22Rv1 (cell line): ENCODE measurements at regions not wholly inside any gene's neighbourhood (a gene's known extent, or its start where the extent isn't known, plus 50 kb on each side); places are given as distances from the start of the nearest gene placed in this dataset.
"Not testable (repeated sequence)": the region's sequence is repeated elsewhere in the genome, so short reads cannot be mapped to it uniquely, and the experiment has no call there.

Experiments used
- H3K27ac ChIP-seq: fragments of 450-650 bp; 2 replicates; pipeline ENCODE4 v1.5.1; 2017
- CTCF ChIP-seq: fragments of 450-650 bp; IDR thresholded peaks from 2 replicates; pipeline ENCODE4 v1.5.1; 2017; ENCODE audit warnings: mild to moderate bottlenecking
- ZFX ChIP-seq: fragments of 450-650 bp; IDR thresholded peaks from 2 replicates; pipeline ENCODE4 v1.6.1; 2017; ENCODE audit warnings: antibody characterized with exemption, borderline replicate concordance

- H3K27ac ChIP-seq, result no peak overlapping the region
- TF ChIP-seq ZFX (no peak), CTCF (no peak)
These were observed 347.6 kb downstream of the GADD45G start for GRCh38 chr9:89952401-89952800.

- not testable (repeated sequence) for H3K27ac ChIP-seq
These were observed 348.5 kb downstream of the GADD45G start for GRCh38 chr9:89953263-89953662.

GRCh38 chr9:89953824-89954615 is 349.2 kb downstream of the GADD45G start:
- TF ChIP-seq ZFX (no peak), CTCF (no peak)
- no peak overlapping the region for H3K27ac ChIP-seq

- H3K27ac ChIP-seq, result no peak overlapping the region
These were observed 350.3 kb downstream of the GADD45G start for GRCh38 chr9:89955144-89955543.

GRCh38 chr9:89955626-89956025 is 350.8 kb downstream of the GADD45G start:
- TF ChIP-seq CTCF (no peak), ZFX (no peak)

More at GRCh38 chr9:89955144-89955543, 350.3 kb downstream of the GADD45G start:
- TF ChIP-seq ZFX (no peak), CTCF (no peak)

GRCh38 chr9:89956331-89956730 is 351.5 kb downstream of the GADD45G start:
- TF ChIP-seq ZFX, result no peak
- no peak for TF ChIP-seq CTCF
- H3K27ac ChIP-seq, result no peak overlapping the region

More at GRCh38 chr9:89955626-89956025, 350.8 kb downstream of the GADD45G start:
- no peak overlapping the region for H3K27ac ChIP-seq

GRCh38 chr9:89956907-89957306 is 352.1 kb downstream of the GADD45G start:
- TF ChIP-seq ZFX (no peak), CTCF (no peak)
- no peak overlapping the region for H3K27ac ChIP-seq
